Upper lobe of left lung (tissue), 4 donors: ENCODE measurements at regions not wholly inside any gene's neighbourhood (a gene's known extent, or its start where the extent isn't known, plus 50 kb on each side); places are given as distances from the start of the nearest gene placed in this dataset.

Experiments used
- EP300 ChIP-seq, 4 donors: sonication (generic); formaldehyde crosslinking; IDR thresholded peaks; one replicate each; pipeline ENCODE4 v1.5.1; 2017; ENCODE audit warnings: antibody characterized with exemption in 4 of 4, control low read depth in 2 of 4
- POLR2A ChIP-seq, 4 donors: fragments of 450-650 bp; IDR thresholded peaks; one replicate each; pipeline ENCODE4 v1.5.1; 2016 to 2017; ENCODE audit warnings: antibody characterized with exemption in 4 of 4, mild to moderate bottlenecking in 2 of 4
- POLR2AphosphoS5 ChIP-seq, 2 donors: sonication (generic); formaldehyde crosslinking; IDR thresholded peaks; one replicate each; pipeline ENCODE4 v1.5.1; 2017; ENCODE audit warnings: antibody characterized with exemption in 2 of 2
- TF ChIP-seq, protein P1 (sequence below), 6 experiments: fragments of 450-650 bp in 4 of 6; fragments of 200-600 bp in 2 of 6; sonication (generic) in 2 of 6; IDR thresholded peaks; one replicate each; pipeline ENCODE4 v1.5.1; 2016 to 2019; ENCODE audit warnings: antibody characterized with exemption in 6 of 6

DNA sequence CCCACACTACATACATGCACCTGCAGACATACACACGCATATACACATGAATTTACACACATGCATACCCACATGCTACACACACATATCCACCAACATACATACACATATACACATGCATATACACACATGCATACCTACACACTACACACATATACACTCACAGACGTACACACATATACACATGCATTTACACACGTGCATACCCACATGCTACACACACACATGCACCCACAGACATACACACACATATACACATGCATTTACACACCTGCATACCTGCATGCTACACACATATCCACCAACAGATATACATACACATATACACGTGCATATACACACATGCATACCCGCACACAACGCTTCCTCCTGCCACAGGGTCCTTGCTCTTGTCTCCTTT lies 61.2 kb upstream of the SLC25A33 start:
- TF ChIP-seq, protein P1, sequence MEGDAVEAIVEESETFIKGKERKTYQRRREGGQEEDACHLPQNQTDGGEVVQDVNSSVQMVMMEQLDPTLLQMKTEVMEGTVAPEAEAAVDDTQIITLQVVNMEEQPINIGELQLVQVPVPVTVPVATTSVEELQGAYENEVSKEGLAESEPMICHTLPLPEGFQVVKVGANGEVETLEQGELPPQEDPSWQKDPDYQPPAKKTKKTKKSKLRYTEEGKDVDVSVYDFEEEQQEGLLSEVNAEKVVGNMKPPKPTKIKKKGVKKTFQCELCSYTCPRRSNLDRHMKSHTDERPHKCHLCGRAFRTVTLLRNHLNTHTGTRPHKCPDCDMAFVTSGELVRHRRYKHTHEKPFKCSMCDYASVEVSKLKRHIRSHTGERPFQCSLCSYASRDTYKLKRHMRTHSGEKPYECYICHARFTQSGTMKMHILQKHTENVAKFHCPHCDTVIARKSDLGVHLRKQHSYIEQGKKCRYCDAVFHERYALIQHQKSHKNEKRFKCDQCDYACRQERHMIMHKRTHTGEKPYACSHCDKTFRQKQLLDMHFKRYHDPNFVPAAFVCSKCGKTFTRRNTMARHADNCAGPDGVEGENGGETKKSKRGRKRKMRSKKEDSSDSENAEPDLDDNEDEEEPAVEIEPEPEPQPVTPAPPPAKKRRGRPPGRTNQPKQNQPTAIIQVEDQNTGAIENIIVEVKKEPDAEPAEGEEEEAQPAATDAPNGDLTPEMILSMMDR (IDR thresholded peaks at IDR 0.05): no peak
- TF ChIP-seq POLR2A (IDR thresholded peaks at IDR 0.05) (no peak), EP300 (IDR thresholded peaks at IDR 0.05) (no peak), POLR2AphosphoS5 (IDR thresholded peaks at IDR 0.05) (no peak)
